NK-92 treated with Interleukin-12 subunit alpha and Interleukin-12 subunit beta, amount 100 ng/mL, for 24 hours (cell line): ENCODE measurements at regions not wholly inside any gene's neighbourhood (a gene's known extent, or its start where the extent isn't known, plus 50 kb on each side); places are given as distances from the start of the nearest gene placed in this dataset.

Source experiments
- DNase-seq: peaks from one replicate; lab custom pipeline; 2025; lab: John Stamatoyannopoulos, UW

- DNase-seq = no peak
These were observed 152.4 kb upstream of the KCTD1 start for GRCh38 chr18:26700728-26701127.

GRCh38 chr18:26700201-26700600 lies 151.8 kb upstream of the KCTD1 start:
- DNase-seq = no peak

- no peak for DNase-seq
These were observed 149.0 kb upstream of the KCTD1 start for GRCh38 chr18:26697186-26697884.

GRCh38 chr18:26696786-26697185 lies 148.4 kb upstream of the KCTD1 start:
- no peak for DNase-seq

- DNase-seq = no peak
These were observed 148.0 kb upstream of the KCTD1 start for GRCh38 chr18:26696308-26696707.

- no peak for DNase-seq
These were observed 141.0 kb upstream of the KCTD1 start for GRCh38 chr18:26689226-26689879.

- no peak for DNase-seq
These were observed 138.2 kb upstream of the KCTD1 start for GRCh38 chr18:26686532-26686931.

- no peak for DNase-seq
These were observed 137.2 kb upstream of the KCTD1 start for GRCh38 chr18:26685438-26686157.

- DNase-seq = no peak
These were observed 129.6 kb upstream of the KCTD1 start for GRCh38 chr18:26677957-26678356.

GRCh38 chr18:26667046-26667445 lies 118.7 kb upstream of the KCTD1 start:
- no peak for DNase-seq

GRCh38 chr18:26662996-26663395 lies 114.6 kb upstream of the KCTD1 start:
- no peak for DNase-seq

- DNase-seq = no peak
These were observed 109.6 kb upstream of the KCTD1 start for GRCh38 chr18:26657631-26658581.

- no peak for DNase-seq
These were observed 108.7 kb upstream of the KCTD1 start for GRCh38 chr18:26656944-26657536.

- DNase-seq = no peak
These were observed 108.1 kb upstream of the KCTD1 start for GRCh38 chr18:26656431-26656943.

- no peak for DNase-seq
These were observed 107.4 kb upstream of the KCTD1 start for GRCh38 chr18:26655525-26656430.

- no peak for DNase-seq
These were observed 106.5 kb upstream of the KCTD1 start for GRCh38 chr18:26654616-26655524.

GRCh38 chr18:26653943-26654615 lies 105.7 kb upstream of the KCTD1 start:
- DNase-seq = no peak

GRCh38 chr18:26652501-26652900 lies 104.1 kb upstream of the KCTD1 start:
- DNase-seq = no peak
